ENCODE measurements at regions not wholly inside any gene's neighbourhood (a gene's known extent, or its start where the extent isn't known, plus 50 kb on each side); places are given as distances from the start of the nearest gene placed in this dataset.

DNA sequence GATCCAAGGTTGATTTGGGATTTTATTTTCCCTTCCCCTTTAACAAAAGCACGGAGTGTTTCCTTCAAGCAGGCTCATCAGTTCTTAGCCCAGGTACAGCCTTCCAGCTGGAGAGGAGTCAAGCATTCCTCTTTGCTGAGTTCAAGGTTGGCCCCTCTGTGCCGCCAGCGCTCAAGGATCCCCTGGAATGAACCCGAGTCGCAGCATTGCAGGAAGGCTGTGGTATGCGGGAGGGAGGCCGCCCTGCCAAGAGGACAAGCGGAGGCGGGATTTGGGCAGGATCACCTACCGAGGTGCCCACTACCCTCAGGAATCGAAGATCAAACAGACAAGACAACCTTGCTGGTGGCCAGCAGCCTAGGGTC is 53.9 kb upstream of the NCOR2 start:
- H3K9me3 Mint-ChIP-seq (ENCODE audit: unreplicated experiment): peaks cover 8% of the 10 kb centered on the region
- no peak overlapping the region for H3K4me3 ChIP-seq (ENCODE audit: low read depth, low read length)
- H3K4me3 Mint-ChIP-seq (ENCODE audit: unreplicated experiment): no peak overlapping the region
- H3K4me1 Mint-ChIP-seq (ENCODE audit: low read depth, unreplicated experiment): peaks cover 6% of the 10 kb centered on the region
- CTCF ChIA-PET: no interaction called here
- no peaks in the 10 kb centered on the region for H3K36me3 Mint-ChIP-seq (ENCODE audit: insufficient read depth, unreplicated experiment)
- H3K27ac Mint-ChIP-seq (ENCODE audit: unreplicated experiment): peak overlapping the region; percentile 30
- TF ChIP-seq, protein P1, sequence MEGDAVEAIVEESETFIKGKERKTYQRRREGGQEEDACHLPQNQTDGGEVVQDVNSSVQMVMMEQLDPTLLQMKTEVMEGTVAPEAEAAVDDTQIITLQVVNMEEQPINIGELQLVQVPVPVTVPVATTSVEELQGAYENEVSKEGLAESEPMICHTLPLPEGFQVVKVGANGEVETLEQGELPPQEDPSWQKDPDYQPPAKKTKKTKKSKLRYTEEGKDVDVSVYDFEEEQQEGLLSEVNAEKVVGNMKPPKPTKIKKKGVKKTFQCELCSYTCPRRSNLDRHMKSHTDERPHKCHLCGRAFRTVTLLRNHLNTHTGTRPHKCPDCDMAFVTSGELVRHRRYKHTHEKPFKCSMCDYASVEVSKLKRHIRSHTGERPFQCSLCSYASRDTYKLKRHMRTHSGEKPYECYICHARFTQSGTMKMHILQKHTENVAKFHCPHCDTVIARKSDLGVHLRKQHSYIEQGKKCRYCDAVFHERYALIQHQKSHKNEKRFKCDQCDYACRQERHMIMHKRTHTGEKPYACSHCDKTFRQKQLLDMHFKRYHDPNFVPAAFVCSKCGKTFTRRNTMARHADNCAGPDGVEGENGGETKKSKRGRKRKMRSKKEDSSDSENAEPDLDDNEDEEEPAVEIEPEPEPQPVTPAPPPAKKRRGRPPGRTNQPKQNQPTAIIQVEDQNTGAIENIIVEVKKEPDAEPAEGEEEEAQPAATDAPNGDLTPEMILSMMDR (IDR thresholded peaks at IDR 0.05; ENCODE audit: insufficient read depth in 1 of 2, low read depth in 1 of 2, low read length in 1 of 2, severe bottlenecking in 1 of 2, unreplicated experiment in 1 of 2): no peak
- H3K4me1 ChIP-seq: peaks cover 10% of the 10 kb centered on the region
- H3K27me3 Mint-ChIP-seq (ENCODE audit: insufficient read depth, unreplicated experiment): no peaks in the 10 kb centered on the region
- H3K9me3 ChIP-seq: no peaks in the 10 kb centered on the region
- H3K36me3 ChIP-seq (ENCODE audit: control insufficient read depth, insufficient read depth, low read length): no peaks in the 10 kb centered on the region
- no peak for DNase-seq
- intact Hi-C loops (cut with micrococcal nuclease; ENCODE audit: unreplicated experiment): loop anchor here (2.0 kb wide), 1 partner anchor 16 kb away; no protein-coding TSS in a partner anchor
- no peaks in the 10 kb centered on the region for H3K27me3 ChIP-seq (replicated peaks; ENCODE audit: control insufficient read depth, insufficient read depth, low read length)
- BruUV-seq (replicated peaks): no TSS peak
- POLR2A ChIA-PET: no interaction called here

DNA sequence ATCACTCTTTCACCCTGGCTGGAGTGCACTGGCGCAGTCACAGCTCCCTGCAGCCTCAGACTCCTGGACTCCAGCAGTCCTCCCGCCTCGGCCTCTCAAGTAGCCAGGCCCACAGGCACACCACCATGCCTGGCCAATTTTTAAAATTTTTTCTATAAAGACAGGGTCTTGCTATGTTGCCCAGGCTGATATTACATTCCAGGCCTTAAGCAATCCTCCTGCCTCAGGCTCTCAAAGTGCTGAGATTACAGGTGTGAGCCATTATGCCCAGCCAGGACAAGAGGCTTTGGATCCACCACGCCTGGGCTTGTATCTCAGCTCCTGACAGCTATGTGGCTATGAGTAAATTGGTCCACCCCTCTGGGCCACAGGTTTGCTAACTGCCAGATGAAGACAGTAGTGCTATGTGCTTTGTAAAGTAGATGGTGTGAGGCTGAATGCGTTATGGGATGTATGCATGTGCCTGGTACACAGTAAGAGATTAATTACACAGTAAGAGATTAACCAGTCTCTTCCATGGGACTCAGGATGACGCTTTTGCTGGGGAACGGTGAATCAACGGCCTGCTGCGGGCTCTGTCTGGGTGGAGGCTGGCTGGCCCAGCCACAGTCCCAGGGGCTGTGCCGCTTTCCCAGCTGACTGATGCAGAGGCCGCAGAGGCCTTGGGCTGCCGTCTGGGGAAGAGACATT is 53.3 kb upstream of the NCOR2 start:
- TF ChIP-seq, protein P1 (IDR thresholded peaks at IDR 0.05; ENCODE audit: insufficient read depth in 1 of 2, low read depth in 1 of 2, low read length in 1 of 2, severe bottlenecking in 1 of 2, unreplicated experiment in 1 of 2): no peak
- ChIA-PET CTCF (no interaction called here), POLR2A (no interaction called here)
- no peaks in the 10 kb centered on the region for H3K27me3 ChIP-seq (replicated peaks; ENCODE audit: control insufficient read depth, insufficient read depth, low read length)
- DNase-seq: no peak
- H3K4me1 ChIP-seq: peaks cover 5% of the 10 kb centered on the region
- H3K4me3 Mint-ChIP-seq (ENCODE audit: unreplicated experiment): no peak overlapping the region
- H3K27ac Mint-ChIP-seq (ENCODE audit: unreplicated experiment): peak overlapping the region; percentile 30
- H3K27me3 Mint-ChIP-seq (ENCODE audit: insufficient read depth, unreplicated experiment): no peaks in the 10 kb centered on the region
- no TSS peak for BruUV-seq (replicated peaks)
- no peaks in the 10 kb centered on the region for H3K36me3 Mint-ChIP-seq (ENCODE audit: insufficient read depth, unreplicated experiment)
- H3K9me3 Mint-ChIP-seq (ENCODE audit: unreplicated experiment): peaks cover 8% of the 10 kb centered on the region
- intact Hi-C loops (cut with micrococcal nuclease; ENCODE audit: unreplicated experiment): loop anchor here (2.0 kb wide), 1 partner anchor 16 kb away; no protein-coding TSS in a partner anchor
- peaks cover 6% of the 10 kb centered on the region for H3K4me1 Mint-ChIP-seq (ENCODE audit: low read depth, unreplicated experiment)
- H3K9me3 ChIP-seq: no peaks in the 10 kb centered on the region
- H3K36me3 ChIP-seq (ENCODE audit: control insufficient read depth, insufficient read depth, low read length): no peaks in the 10 kb centered on the region
- H3K4me3 ChIP-seq (ENCODE audit: low read depth, low read length): no peak overlapping the region

DNA sequence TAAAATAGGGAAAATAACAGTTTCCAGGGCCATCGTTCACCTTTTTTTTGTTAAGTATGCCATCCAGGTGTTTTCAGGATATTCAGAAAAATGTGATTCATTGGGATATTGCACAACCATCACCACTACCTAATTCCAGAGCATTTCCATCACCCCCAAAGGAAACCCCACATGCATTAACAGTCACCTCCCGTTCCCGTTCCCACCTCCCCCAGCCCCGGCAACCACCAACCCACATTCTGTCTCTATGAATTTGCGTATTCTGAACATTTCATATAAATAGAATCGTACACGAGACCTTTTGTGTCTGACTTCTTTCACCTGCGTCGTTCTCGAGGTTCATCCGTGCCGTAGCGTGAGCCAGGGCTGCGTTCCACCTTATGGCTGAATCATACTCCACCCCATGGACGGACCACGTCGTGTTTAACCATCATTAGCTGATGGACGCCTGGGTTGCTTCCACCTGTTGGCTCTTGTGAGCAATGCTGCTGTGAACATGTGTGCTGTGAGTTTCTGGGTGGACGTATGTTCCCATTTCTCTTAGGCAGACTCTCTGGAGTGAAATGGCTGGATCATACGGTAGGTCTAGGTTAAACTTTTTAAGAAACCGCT is 51.0 kb upstream of the NCOR2 start:
- POLR2A ChIA-PET: no interaction called here
- Histone ChIP-seq H3K36me3 (ENCODE audit: control insufficient read depth, insufficient read depth, low read length) (no peaks in the 10 kb centered on the region), H3K4me3 (ENCODE audit: low read depth, low read length) (no peak overlapping the region), H3K27me3 (replicated peaks; ENCODE audit: control insufficient read depth, insufficient read depth, low read length) (no peaks in the 10 kb centered on the region), H3K9me3 (no peaks in the 10 kb centered on the region), H3K4me1 (peaks cover 11% of the 10 kb centered on the region)
- H3K4me3 Mint-ChIP-seq (ENCODE audit: unreplicated experiment): no peak overlapping the region
- H3K27me3 Mint-ChIP-seq (ENCODE audit: insufficient read depth, unreplicated experiment): no peaks in the 10 kb centered on the region
- H3K9me3 Mint-ChIP-seq (ENCODE audit: unreplicated experiment): peaks cover 8% of the 10 kb centered on the region
- intact Hi-C loops (cut with micrococcal nuclease; ENCODE audit: unreplicated experiment): no loop called here
- CTCF ChIA-PET: no interaction called here
- H3K36me3 Mint-ChIP-seq (ENCODE audit: insufficient read depth, unreplicated experiment): no peaks in the 10 kb centered on the region
- H3K4me1 Mint-ChIP-seq (ENCODE audit: low read depth, unreplicated experiment): peaks cover 6% of the 10 kb centered on the region
- TF ChIP-seq, protein P1 (IDR thresholded peaks at IDR 0.05; ENCODE audit: insufficient read depth in 1 of 2, low read depth in 1 of 2, low read length in 1 of 2, severe bottlenecking in 1 of 2, unreplicated experiment in 1 of 2): no peak
- H3K27ac Mint-ChIP-seq (ENCODE audit: unreplicated experiment): no peak overlapping the region
- BruUV-seq (replicated peaks): no TSS peak
- no peak for DNase-seq
